Panc1 (cell line): ENCODE measurements at regions not wholly inside any gene's neighbourhood (a gene's known extent, or its start where the extent isn't known, plus 50 kb on each side); places are given as distances from the start of the nearest gene placed in this dataset.

ENCODE experiments used
- CTCF ChIP-seq: fragments of 450-650 bp; IDR thresholded peaks from 2 replicates; pipeline ENCODE4 v1.5.1; 2017; ENCODE audit warnings: mild to moderate bottlenecking
- POLR2AphosphoS5 ChIP-seq: IDR thresholded peaks from 2 replicates; pipeline ENCODE4 v1.6.1; 2012; ENCODE audit warnings: mild to moderate bottlenecking, low read depth, low read length, moderate library complexity
- SIN3A ChIP-seq: IDR thresholded peaks from 2 replicates; pipeline ENCODE4 v1.6.1; 2012; ENCODE audit warnings: low read depth, mild to moderate bottlenecking, low read length, moderate library complexity, borderline replicate concordance; ENCODE audit not compliant: insufficient read depth
- TCF7L2 ChIP-seq: IDR thresholded peaks from 2 replicates; pipeline ENCODE4 v1.6.1; 2011; ENCODE audit warnings: mild to moderate bottlenecking, low read depth, low read length, inconsistent platforms
- TF ChIP-seq, protein P1 (sequence below), 2 experiments: IDR thresholded peaks; 2 replicates each; pipeline ENCODE4 v1.6.1; 2011 to 2012; ENCODE audit warnings: low read depth in 2 of 2, control low read depth in 1 of 2, low read length in 1 of 2, mild to moderate bottlenecking in 1 of 2, moderate library complexity in 1 of 2; ENCODE audit not compliant: insufficient read depth in 1 of 2

GRCh38 chr11:97617031-97617430, 1227.2 kb downstream of the JRKL start:
- TF ChIP-seq CTCF (no peak), SIN3A (no peak), POLR2AphosphoS5 (no peak), TCF7L2 (no peak)
- TF ChIP-seq, protein P1, sequence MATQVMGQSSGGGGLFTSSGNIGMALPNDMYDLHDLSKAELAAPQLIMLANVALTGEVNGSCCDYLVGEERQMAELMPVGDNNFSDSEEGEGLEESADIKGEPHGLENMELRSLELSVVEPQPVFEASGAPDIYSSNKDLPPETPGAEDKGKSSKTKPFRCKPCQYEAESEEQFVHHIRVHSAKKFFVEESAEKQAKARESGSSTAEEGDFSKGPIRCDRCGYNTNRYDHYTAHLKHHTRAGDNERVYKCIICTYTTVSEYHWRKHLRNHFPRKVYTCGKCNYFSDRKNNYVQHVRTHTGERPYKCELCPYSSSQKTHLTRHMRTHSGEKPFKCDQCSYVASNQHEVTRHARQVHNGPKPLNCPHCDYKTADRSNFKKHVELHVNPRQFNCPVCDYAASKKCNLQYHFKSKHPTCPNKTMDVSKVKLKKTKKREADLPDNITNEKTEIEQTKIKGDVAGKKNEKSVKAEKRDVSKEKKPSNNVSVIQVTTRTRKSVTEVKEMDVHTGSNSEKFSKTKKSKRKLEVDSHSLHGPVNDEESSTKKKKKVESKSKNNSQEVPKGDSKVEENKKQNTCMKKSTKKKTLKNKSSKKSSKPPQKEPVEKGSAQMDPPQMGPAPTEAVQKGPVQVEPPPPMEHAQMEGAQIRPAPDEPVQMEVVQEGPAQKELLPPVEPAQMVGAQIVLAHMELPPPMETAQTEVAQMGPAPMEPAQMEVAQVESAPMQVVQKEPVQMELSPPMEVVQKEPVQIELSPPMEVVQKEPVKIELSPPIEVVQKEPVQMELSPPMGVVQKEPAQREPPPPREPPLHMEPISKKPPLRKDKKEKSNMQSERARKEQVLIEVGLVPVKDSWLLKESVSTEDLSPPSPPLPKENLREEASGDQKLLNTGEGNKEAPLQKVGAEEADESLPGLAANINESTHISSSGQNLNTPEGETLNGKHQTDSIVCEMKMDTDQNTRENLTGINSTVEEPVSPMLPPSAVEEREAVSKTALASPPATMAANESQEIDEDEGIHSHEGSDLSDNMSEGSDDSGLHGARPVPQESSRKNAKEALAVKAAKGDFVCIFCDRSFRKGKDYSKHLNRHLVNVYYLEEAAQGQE (IDR thresholded peaks at IDR 0.05; ENCODE audit: insufficient read depth in 1 of 2, low read depth in 2 of 2, low read length in 1 of 2) = no peak
